A673 (cell line): ENCODE measurements at regions not wholly inside any gene's neighbourhood (a gene's known extent, or its start where the extent isn't known, plus 50 kb on each side); places are given as distances from the start of the nearest gene placed in this dataset.

Source experiments
- BruUV-seq: library from RNA; stranded (reverse); fragments of 400-500 nt; replicated peaks from 2 replicates; lab custom pipeline; 2021; lab: Mats Ljungman, UMichigan
- CTCF ChIA-PET: fragments of 300-600 bp; sonication (Branson Sonifier 250); formaldehyde crosslinking; loops from one replicate; lab custom pipeline; 2022; ENCODE audit warnings: antibody characterized with exemption; lab: Charles Lee
- POLR2A ChIA-PET: fragments of 300-600 bp; sonication (Branson Sonifier 250); formaldehyde crosslinking; loops from one replicate; lab custom pipeline; 2022; ENCODE audit warnings: antibody characterized with exemption; ENCODE audit not compliant: low non-redundant PET; lab: Charles Lee
- DNase-seq: peaks from one replicate; pipeline ENCODE4 v3.0.0-alpha.2; 2015; ENCODE audit warnings: low spot score
- H3K27ac ChIP-seq: fragments of 200-600 bp; sonication (generic); 2 replicates; pipeline ENCODE4 v1.5.1; 2016; ENCODE audit warnings: mixed run types, low read depth, mild to moderate bottlenecking, mixed read lengths, antibody characterized with exemption, low read length; ENCODE audit not compliant: poor library complexity, severe bottlenecking
- H3K27me3 ChIP-seq: fragments of 200-600 bp; sonication (generic); replicated peaks from 2 replicates; pipeline ENCODE4 v1.6.1; 2017; ENCODE audit warnings: mixed run types, low read depth, mild to moderate bottlenecking, mixed read lengths, antibody characterized with exemption, low read length; ENCODE audit not compliant: insufficient read depth, poor library complexity
- H3K36me3 ChIP-seq: fragments of 200-600 bp; sonication (generic); 2 replicates; pipeline ENCODE4 v1.6.1; 2016; ENCODE audit warnings: mixed run types, mild to moderate bottlenecking, mixed read lengths, antibody characterized with exemption, low read length; ENCODE audit not compliant: insufficient read depth, poor library complexity, severe bottlenecking
- H3K4me1 ChIP-seq: fragments of 200-600 bp; sonication (generic); 2 replicates; pipeline ENCODE4 v1.6.1; 2017; ENCODE audit warnings: mixed run types, mild to moderate bottlenecking, mixed read lengths, antibody characterized with exemption, low read length; ENCODE audit not compliant: insufficient read depth, poor library complexity, severe bottlenecking
- H3K4me3 ChIP-seq: fragments of 200-600 bp; sonication (generic); 2 replicates; pipeline ENCODE4 v1.5.1; 2016; ENCODE audit warnings: low read depth, mixed run types, mild to moderate bottlenecking, mixed read lengths, low read length; ENCODE audit not compliant: poor library complexity, severe bottlenecking
- H3K9me3 ChIP-seq: fragments of 200-600 bp; sonication (generic); 2 replicates; pipeline ENCODE4 v1.6.1; 2016; ENCODE audit warnings: mixed run types, low read depth, mild to moderate bottlenecking, mixed read lengths, antibody characterized with exemption, low read length; ENCODE audit not compliant: poor library complexity, severe bottlenecking
- CTCF ChIP-seq: fragments of 300-800, 200-600 bp; sonication (generic); conservative IDR thresholded peaks from 2 replicates; pipeline ENCODE4 v1.5.1; 2017; ENCODE audit warnings: low read depth, mild to moderate bottlenecking, antibody characterized with exemption, low read length, moderate library complexity, mixed read lengths
- EZH2 ChIP-seq: fragments of 200-600 bp; sonication (generic); IDR thresholded peaks from 2 replicates; pipeline ENCODE4 v1.6.1; 2017; ENCODE audit warnings: borderline replicate concordance, low read depth, mild to moderate bottlenecking, mixed read lengths, antibody characterized with exemption, low read length; ENCODE audit not compliant: poor library complexity, severe bottlenecking
- intact Hi-C: fragments of 100-400 bp; cut with micrococcal nuclease; formaldehyde crosslinking; loops from one replicate; pipeline ENCODE4 v1.10.0; 2022; ENCODE audit not compliant: unreplicated experiment

GRCh38 chr13:74068471-74068870, 65.7 kb downstream of the KLF12 start:
- Histone ChIP-seq H3K36me3 (no peaks in the 10 kb centered on the region), H3K4me1 (no peaks in the 10 kb centered on the region), H3K9me3 (no peaks in the 10 kb centered on the region), H3K4me3 (no peak overlapping the region), H3K27me3 (no peaks in the 10 kb centered on the region), H3K27ac (no peak overlapping the region)
- BruUV-seq = no TSS peak
- intact Hi-C loops = no loop called here
- TF ChIP-seq EZH2 (no peak), CTCF (no peak)
- CTCF ChIA-PET = no interaction called here
- DNase-seq = no peak
- POLR2A ChIA-PET = no interaction called here

- BruUV-seq = no TSS peak
- TF ChIP-seq CTCF (no peak), EZH2 (no peak)
- ChIA-PET CTCF (no interaction called here), POLR2A (no interaction called here)
- no peaks in the 10 kb centered on the region for H3K4me1 ChIP-seq
- intact Hi-C loops = no loop called here
- H3K36me3 ChIP-seq = no peaks in the 10 kb centered on the region
- no peak overlapping the region for H3K4me3 ChIP-seq
- H3K27me3 ChIP-seq = no peaks in the 10 kb centered on the region
- H3K27ac ChIP-seq = no peak overlapping the region
- DNase-seq = no peak
- H3K9me3 ChIP-seq = no peaks in the 10 kb centered on the region
Observed at GRCh38 chr13:74067818-74068217, 66.4 kb downstream of the KLF12 start.

GRCh38 chr13:74066937-74067336, 67.3 kb downstream of the KLF12 start:
- BruUV-seq = no TSS peak
- intact Hi-C loops = no loop called here
- DNase-seq = no peak
- ChIA-PET POLR2A (no interaction called here), CTCF (no interaction called here)
- no peak overlapping the region for H3K27ac ChIP-seq
- no peaks in the 10 kb centered on the region for H3K9me3 ChIP-seq
- TF ChIP-seq CTCF = no peak
- TF ChIP-seq EZH2 = no peak
- no peaks in the 10 kb centered on the region for H3K27me3 ChIP-seq
- H3K4me3 ChIP-seq = no peak overlapping the region
- no peaks in the 10 kb centered on the region for H3K4me1 ChIP-seq
- H3K36me3 ChIP-seq = no peaks in the 10 kb centered on the region
